ENCODE measurements at regions not wholly inside any gene's neighbourhood (a gene's known extent, or its start where the extent isn't known, plus 50 kb on each side); places are given as distances from the start of the nearest gene placed in this dataset.

GRCh38 chr21:15252431-15252830 lies 187.6 kb upstream of the NRIP1 start:
- H2AFZ ChIP-seq (ENCODE audit: low read depth, low read length) = no peak overlapping the region
- ATAC-seq (ENCODE audit: insufficient read depth, low read depth) (no peak), DNase-seq (no peak)
- no peak overlapping the region for H3K27ac ChIP-seq (ENCODE audit: low read length)
- no peaks in the 10 kb centered on the region for H3K27me3 ChIP-seq (ENCODE audit: insufficient read depth, low read length, poor library complexity)
- no peaks in the 10 kb centered on the region for H3K36me3 ChIP-seq (ENCODE audit: insufficient read depth, low read length)
- H3K4me1 ChIP-seq (ENCODE audit: insufficient read depth, low read length) = no peaks in the 10 kb centered on the region
- no peak overlapping the region for H3K4me3 ChIP-seq (ENCODE audit: low read depth in 1 of 2, low read length in 2 of 2)
- H3K9ac ChIP-seq (ENCODE audit: low read depth, low read length) = no peak overlapping the region
- TF ChIP-seq EZH2 (IDR thresholded peaks at IDR 0.05; ENCODE audit: borderline replicate concordance, low read depth, low read length, severe bottlenecking) = no peak
- TF ChIP-seq, protein P1, sequence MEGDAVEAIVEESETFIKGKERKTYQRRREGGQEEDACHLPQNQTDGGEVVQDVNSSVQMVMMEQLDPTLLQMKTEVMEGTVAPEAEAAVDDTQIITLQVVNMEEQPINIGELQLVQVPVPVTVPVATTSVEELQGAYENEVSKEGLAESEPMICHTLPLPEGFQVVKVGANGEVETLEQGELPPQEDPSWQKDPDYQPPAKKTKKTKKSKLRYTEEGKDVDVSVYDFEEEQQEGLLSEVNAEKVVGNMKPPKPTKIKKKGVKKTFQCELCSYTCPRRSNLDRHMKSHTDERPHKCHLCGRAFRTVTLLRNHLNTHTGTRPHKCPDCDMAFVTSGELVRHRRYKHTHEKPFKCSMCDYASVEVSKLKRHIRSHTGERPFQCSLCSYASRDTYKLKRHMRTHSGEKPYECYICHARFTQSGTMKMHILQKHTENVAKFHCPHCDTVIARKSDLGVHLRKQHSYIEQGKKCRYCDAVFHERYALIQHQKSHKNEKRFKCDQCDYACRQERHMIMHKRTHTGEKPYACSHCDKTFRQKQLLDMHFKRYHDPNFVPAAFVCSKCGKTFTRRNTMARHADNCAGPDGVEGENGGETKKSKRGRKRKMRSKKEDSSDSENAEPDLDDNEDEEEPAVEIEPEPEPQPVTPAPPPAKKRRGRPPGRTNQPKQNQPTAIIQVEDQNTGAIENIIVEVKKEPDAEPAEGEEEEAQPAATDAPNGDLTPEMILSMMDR (IDR thresholded peaks at IDR 0.05; ENCODE audit: borderline replicate concordance, extremely low read depth, low read length, poor library complexity, severe bottlenecking) = no peak
- no peaks in the 10 kb centered on the region for H3K9me3 ChIP-seq (ENCODE audit: insufficient read depth, low read length, severe bottlenecking)
- no peak overlapping the region for H3K4me2 ChIP-seq (ENCODE audit: insufficient read depth, low read length)
- H3K79me2 ChIP-seq (ENCODE audit: insufficient read depth, low read length) = no peaks in the 10 kb centered on the region
- no peaks in the 10 kb centered on the region for H4K20me1 ChIP-seq (ENCODE audit: insufficient read depth, low read length)

DNA sequence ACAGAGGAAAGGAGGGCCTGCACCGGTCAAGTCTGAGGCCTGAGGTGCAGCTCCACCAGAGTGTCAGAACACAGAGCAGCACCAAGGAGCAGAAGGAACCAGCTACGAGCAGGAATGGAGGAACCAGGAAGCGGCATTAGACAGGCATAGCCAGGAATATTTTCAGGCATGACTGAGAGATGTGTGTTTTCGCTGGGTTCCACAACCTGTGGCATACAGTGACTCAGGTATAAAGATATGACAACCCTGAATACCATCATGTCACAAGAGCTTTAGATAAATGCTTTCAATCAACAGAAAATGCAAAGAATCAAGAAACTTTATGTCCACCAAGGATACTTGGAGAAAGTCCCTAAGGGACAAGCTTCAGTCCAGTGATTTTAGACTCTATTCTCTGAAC lies 189.3 kb upstream of the NRIP1 start:
- H3K9ac ChIP-seq (ENCODE audit: low read depth, low read length) = no peak overlapping the region
- TF ChIP-seq, protein P1 (IDR thresholded peaks at IDR 0.05; ENCODE audit: borderline replicate concordance, extremely low read depth, low read length, poor library complexity, severe bottlenecking) = no peak
- TF ChIP-seq EZH2 (IDR thresholded peaks at IDR 0.05; ENCODE audit: borderline replicate concordance, low read depth, low read length, severe bottlenecking) = no peak
- no peaks in the 10 kb centered on the region for H3K27me3 ChIP-seq (ENCODE audit: insufficient read depth, low read length, poor library complexity)
- no peaks in the 10 kb centered on the region for H3K4me1 ChIP-seq (ENCODE audit: insufficient read depth, low read length)
- H3K9me3 ChIP-seq (ENCODE audit: insufficient read depth, low read length, severe bottlenecking) = no peaks in the 10 kb centered on the region
- no peak for DNase-seq
- no peak for ATAC-seq (ENCODE audit: insufficient read depth, low read depth)
- no peak overlapping the region for H3K4me3 ChIP-seq (ENCODE audit: low read depth in 1 of 2, low read length in 2 of 2)
- no peak overlapping the region for H3K4me2 ChIP-seq (ENCODE audit: insufficient read depth, low read length)
- H2AFZ ChIP-seq (ENCODE audit: low read depth, low read length) = no peak overlapping the region
- no peak overlapping the region for H3K27ac ChIP-seq (ENCODE audit: low read length)
- H3K79me2 ChIP-seq (ENCODE audit: insufficient read depth, low read length) = no peaks in the 10 kb centered on the region
- H4K20me1 ChIP-seq (ENCODE audit: insufficient read depth, low read length) = no peaks in the 10 kb centered on the region
- H3K36me3 ChIP-seq (ENCODE audit: insufficient read depth, low read length) = no peaks in the 10 kb centered on the region

DNA sequence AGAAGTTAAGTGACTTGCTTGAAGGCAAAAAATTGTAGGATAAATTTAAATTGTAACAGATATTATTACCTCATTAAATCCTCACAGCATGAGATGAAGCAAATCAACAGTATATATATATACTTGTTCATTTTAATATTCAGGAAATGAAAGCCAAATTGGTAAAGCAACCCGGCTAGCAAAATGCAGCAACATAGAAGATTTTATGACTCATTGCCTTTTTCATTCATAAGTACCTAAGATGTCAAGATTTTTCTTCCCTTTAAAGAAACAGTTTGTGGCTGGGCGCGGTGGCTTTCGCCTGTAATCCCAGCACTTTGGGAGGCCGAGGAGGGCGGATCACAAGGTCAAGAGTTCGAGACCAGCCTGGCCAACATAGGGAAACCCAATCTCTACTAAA lies 190.5 kb upstream of the NRIP1 start:
- Histone ChIP-seq H3K79me2 (ENCODE audit: insufficient read depth, low read length) (no peaks in the 10 kb centered on the region), H3K4me2 (ENCODE audit: insufficient read depth, low read length) (no peak overlapping the region), H3K9ac (ENCODE audit: low read depth, low read length) (no peak overlapping the region), H3K4me3 (ENCODE audit: low read depth in 1 of 2, low read length in 2 of 2) (no peak overlapping the region), H3K27me3 (ENCODE audit: insufficient read depth, low read length, poor library complexity) (no peaks in the 10 kb centered on the region), H3K4me1 (ENCODE audit: insufficient read depth, low read length) (no peaks in the 10 kb centered on the region), H4K20me1 (ENCODE audit: insufficient read depth, low read length) (no peaks in the 10 kb centered on the region), H3K9me3 (ENCODE audit: insufficient read depth, low read length, severe bottlenecking) (no peaks in the 10 kb centered on the region), H2AFZ (ENCODE audit: low read depth, low read length) (no peak overlapping the region), H3K27ac (ENCODE audit: low read length) (no peak overlapping the region), H3K36me3 (ENCODE audit: insufficient read depth, low read length) (no peaks in the 10 kb centered on the region)
- DNase-seq = no peak
- ATAC-seq (ENCODE audit: insufficient read depth, low read depth) = no peak
- no peak for TF ChIP-seq EZH2 (IDR thresholded peaks at IDR 0.05; ENCODE audit: borderline replicate concordance, low read depth, low read length, severe bottlenecking)
- TF ChIP-seq, protein P1 (IDR thresholded peaks at IDR 0.05; ENCODE audit: borderline replicate concordance, extremely low read depth, low read length, poor library complexity, severe bottlenecking) = no peak

- Histone ChIP-seq H4K20me1 (ENCODE audit: insufficient read depth, low read length) (no peaks in the 10 kb centered on the region), H3K9ac (ENCODE audit: low read depth, low read length) (no peak overlapping the region), H3K4me3 (ENCODE audit: low read depth in 1 of 2, low read length in 2 of 2) (no peak overlapping the region), H3K4me1 (ENCODE audit: insufficient read depth, low read length) (no peaks in the 10 kb centered on the region), H3K27me3 (ENCODE audit: insufficient read depth, low read length, poor library complexity) (no peaks in the 10 kb centered on the region), H3K79me2 (ENCODE audit: insufficient read depth, low read length) (no peaks in the 10 kb centered on the region), H3K36me3 (ENCODE audit: insufficient read depth, low read length) (no peaks in the 10 kb centered on the region), H3K9me3 (ENCODE audit: insufficient read depth, low read length, severe bottlenecking) (no peaks in the 10 kb centered on the region), H3K27ac (ENCODE audit: low read length) (no peak overlapping the region), H3K4me2 (ENCODE audit: insufficient read depth, low read length) (no peak overlapping the region), H2AFZ (ENCODE audit: low read depth, low read length) (no peak overlapping the region)
- DNase-seq = no peak
- ATAC-seq (ENCODE audit: insufficient read depth, low read depth) = no peak
- no peak for TF ChIP-seq EZH2 (IDR thresholded peaks at IDR 0.05; ENCODE audit: borderline replicate concordance, low read depth, low read length, severe bottlenecking)
- TF ChIP-seq, protein P1 (IDR thresholded peaks at IDR 0.05; ENCODE audit: borderline replicate concordance, extremely low read depth, low read length, poor library complexity, severe bottlenecking) = no peak
These were observed 191.0 kb upstream of the NRIP1 start for GRCh38 chr21:15255763-15256162.

Measured in DND-41 (cell line).